Heart right ventricle (tissue), 16 donors: ENCODE measurements at regions not wholly inside any gene's neighbourhood (a gene's known extent, or its start where the extent isn't known, plus 50 kb on each side); places are given as distances from the start of the nearest gene placed in this dataset.

Experiments
- ATAC-seq, 8 donors: fragments of 200-7000 bp; cut with Tn5 transposase; one replicate each; pipeline ENCODE4 v1.9.1; 2020; ENCODE audit warnings: mild to moderate bottlenecking in 8 of 8, moderate library complexity in 8 of 8, moderate number of reproducible peaks in 1 of 8
- DNase-seq, 2 donors: peaks; one replicate each; pipeline ENCODE4 v3.0.0-alpha.2; 2020
- H3K27ac ChIP-seq, 10 donors: fragments of 200-600 bp; sonication (generic) in 2 of 10; one replicate each; pipeline versions ENCODE4 v1.5.0 to v1.8.0; 2020 to 2022; ENCODE audit warnings: mild to moderate bottlenecking in 3 of 10
- H3K27me3 ChIP-seq, 7 donors: fragments of 200-600 bp; one replicate each; pipeline ENCODE4 v1.8.0; 2021 to 2022; ENCODE audit warnings: mild to moderate bottlenecking in 2 of 7
- H3K36me3 ChIP-seq, 9 donors: fragments of 200-600 bp; sonication (generic) in 1 of 9; one replicate each; pipeline versions ENCODE4 v1.5.0 to v1.8.0; 2020 to 2022; ENCODE audit warnings: mild to moderate bottlenecking in 2 of 9
- H3K4me1 ChIP-seq, 9 donors: fragments of 200-600 bp; sonication (generic) in 1 of 9; one replicate each; pipeline versions ENCODE4 v1.5.0 to v1.8.0; 2020 to 2022; ENCODE audit warnings: mild to moderate bottlenecking in 4 of 9
- H3K4me3 ChIP-seq, 10 donors: fragments of 200-600 bp; sonication (generic) in 2 of 10; one replicate each; pipeline versions ENCODE4 v1.5.0 to v1.8.0; 2020 to 2022; ENCODE audit warnings: mild to moderate bottlenecking in 7 of 10, moderate library complexity in 2 of 10
- H3K9me3 ChIP-seq, 11 donors: fragments of 200-600 bp in 10 of 11; sonication (generic) in 2 of 11; one replicate each; pipeline versions ENCODE4 v1.5.0 to v1.8.0; 2013 to 2022; ENCODE audit warnings: mild to moderate bottlenecking in 2 of 11, control low read depth in 1 of 11, moderate library complexity in 1 of 11
- CTCF ChIP-seq, 9 donors: fragments of 200-600 bp; sonication (generic) in 2 of 9; IDR thresholded peaks; one replicate each; pipeline versions ENCODE4 v1.5.0 to v1.8.0; 2021 to 2022; ENCODE audit warnings: antibody characterized with exemption in 9 of 9, mild to moderate bottlenecking in 5 of 9, moderate library complexity in 1 of 9
- WGBS, 2 donors: extraction: QIAGEN DNeasy Blood & Tissue Kit; methylation state at CpG; one replicate each; pipeline ENCODE4 v1.1.7; 2013; ENCODE audit warnings: inconsistent platforms in 1 of 2; 5-methylcytosine and 5-hydroxymethylcytosine counted together
- intact Hi-C, 10 donors: fragments of 100-400 bp; cut with DNase I; formaldehyde crosslinking; loops; one replicate each; pipeline versions ENCODE4 v1.11.1 to v1.14.2; 2022
- donor health status: Arrhythmogenic right ventricular cardiomyopathy.
- donor health status: ischemic (EF 13 %, LVEDD 7.1; RV severe dilation, severe dysfunction).
- donor health status: healthy with polysubstance abuse.
- donor health status: DM: no; HTN: yes; CAD: no.
- donor health status: DM: no; HTN: no; CAD: no.
- donor health status: ischemic (EF 25% LVEDD 6.9; RV normal size, moderate dysfunction).
- donor health status: ischemic (EF 25% LVEDD 5.7; RV mildly dilated, moderate dysfunction).
- donor health status: healthy.
- donor health status: DM: yes; HTN: yes; CAD: no.
- donor health status: Ischemic cardiomyopathy.
- donor health status: ischemic (EF 35%, LVEDD 5.7; RV mildly dilated, moderate dysfunction).
- donor health status: nonischemic (EF 11% LVEDD 7.7; RV severe dilation, severe dysfunction).
- donor health status: DM: yes; HTN: yes; CAD: no.
- donor health status: PGD.
- donor health status: ischemic (EF 29% LVEDD 5.4; RV normal size, mild dysfunction).
- donor health status: nonischemic (EF 23%, LVEDD 6.1; RV moderate dilation, normal function).

- no peak for TF ChIP-seq CTCF (IDR thresholded peaks at IDR 0.05)
- peaks cover 6 to 86% (median 70%) of the 10 kb centered on the region in 7 donors for H3K27me3 ChIP-seq
- 25 to 33% methylated on average over 4 of the region's 4 CpGs for WGBS, 2 donors
- no peak for DNase-seq
- H3K27ac ChIP-seq: no peak overlapping the region
- intact Hi-C loops: no loop called here
- H3K4me3 ChIP-seq: no peak overlapping the region
- no peaks in the 10 kb centered on the region for H3K4me1 ChIP-seq
- ATAC-seq: no peak
- H3K9me3 ChIP-seq: no peaks in the 10 kb centered on the region
- H3K36me3 ChIP-seq: no peaks in the 10 kb centered on the region
Observed at GRCh38 chr5:3119435-3119834, 368.0 kb upstream of the IRX2 start.

GRCh38 chr5:3118340-3118739 lies 366.9 kb upstream of the IRX2 start:
- no peaks in the 10 kb centered on the region for H3K36me3 ChIP-seq
- no peak for ATAC-seq
- 38 to 53% methylated on average over 15 of the region's 15 CpGs for WGBS, 2 donors
- H3K27me3 ChIP-seq: peaks cover 6 to 87% (median 77%) of the 10 kb centered on the region in 7 donors
- H3K4me1 ChIP-seq: no peaks in the 10 kb centered on the region
- H3K4me3 ChIP-seq: no peak overlapping the region
- no peaks in the 10 kb centered on the region for H3K9me3 ChIP-seq
- intact Hi-C loops: no loop called here
- no peak for TF ChIP-seq CTCF (IDR thresholded peaks at IDR 0.05)
- H3K27ac ChIP-seq: no peak overlapping the region
- no peak for DNase-seq

GRCh38 chr5:3116366-3116765 lies 364.9 kb upstream of the IRX2 start:
- DNase-seq (no peak), ATAC-seq (no peak)
- Histone ChIP-seq H3K9me3 (no peaks in the 10 kb centered on the region), H3K27me3 (peaks cover 6 to 79% (median 68%) of the 10 kb centered on the region in 7 donors), H3K4me1 (no peaks in the 10 kb centered on the region), H3K4me3 (no peak overlapping the region), H3K27ac (no peak overlapping the region), H3K36me3 (no peaks in the 10 kb centered on the region)
- intact Hi-C loops: no loop called here
- WGBS, 2 donors: 13 to 16% methylated on average over 23 of the region's 23 CpGs
- no peak for TF ChIP-seq CTCF (IDR thresholded peaks at IDR 0.05)

- ATAC-seq: no peak
- Histone ChIP-seq H3K27ac (no peak overlapping the region), H3K4me3 (no peak overlapping the region), H3K27me3 (peaks cover 6 to 72% (median 50%) of the 10 kb centered on the region in 7 donors), H3K36me3 (no peaks in the 10 kb centered on the region), H3K4me1 (no peaks in the 10 kb centered on the region), H3K9me3 (no peaks in the 10 kb centered on the region)
- no peak for TF ChIP-seq CTCF (IDR thresholded peaks at IDR 0.05)
- WGBS, 2 donors: 90 to 95% methylated on average over 14 of the region's 14 CpGs
- intact Hi-C loops: no loop called here
- no peak for DNase-seq
Observed at GRCh38 chr5:3114467-3114866, 363.0 kb upstream of the IRX2 start.
